Fibroblast of skin of left quadriceps (primary cell): ENCODE measurements at regions not wholly inside any gene's neighbourhood (a gene's known extent, or its start where the extent isn't known, plus 50 kb on each side); places are given as distances from the start of the nearest gene placed in this dataset.
"Not testable (repeated sequence)": the region's sequence is repeated elsewhere in the genome, so short reads cannot be mapped to it uniquely, and the experiment has no call there.

Source experiments
- DNase-seq, 2 experiments: peaks; one replicate each; pipeline ENCODE4 v3.0.0-alpha.2; 2013; ENCODE audit warnings: low read depth in 2 of 2

GRCh38 chr4:179248821-179249220 lies 1806.6 kb upstream of the AGA start:
- DNase-seq = no peak

GRCh38 chr4:179268791-179269190 lies 1826.6 kb upstream of the AGA start:
- DNase-seq = no peak

GRCh38 chr4:179272282-179272681 lies 1830.0 kb upstream of the AGA start:
- no peak for DNase-seq

- no peak for DNase-seq
These were observed 1836.4 kb upstream of the AGA start for GRCh38 chr4:179278647-179279046.

- DNase-seq = no peak
These were observed 1843.5 kb upstream of the AGA start for GRCh38 chr4:179285696-179286095.

- DNase-seq = no peak
These were observed 1849.4 kb upstream of the AGA start for GRCh38 chr4:179291657-179292056.

GRCh38 chr4:179292468-179292867 lies 1850.2 kb upstream of the AGA start:
- no peak for DNase-seq

GRCh38 chr4:179307297-179308136 lies 1865.3 kb upstream of the AGA start:
- DNase-seq = no peak

- DNase-seq = no peak
These were observed 1871.6 kb upstream of the AGA start for GRCh38 chr4:179313823-179314222.

- no peak for DNase-seq
These were observed 1882.9 kb upstream of the AGA start for GRCh38 chr4:179325181-179325580.

- no peak for DNase-seq
These were observed 1886.4 kb upstream of the AGA start for GRCh38 chr4:179328627-179329026.

GRCh38 chr4:179331362-179331761 lies 1889.1 kb upstream of the AGA start:
- no peak for DNase-seq

GRCh38 chr4:179344861-179345260 lies 1902.6 kb upstream of the AGA start:
- no peak for DNase-seq

- no peak for DNase-seq
These were observed 1910.0 kb upstream of the AGA start for GRCh38 chr4:179352221-179352620.

- no peak for DNase-seq
These were observed 1911.5 kb upstream of the AGA start for GRCh38 chr4:179353786-179354185.

GRCh38 chr4:179361978-179362486 lies 1919.8 kb upstream of the AGA start:
- DNase-seq = no peak

GRCh38 chr4:179365932-179366331 lies 1923.7 kb upstream of the AGA start:
- not testable (repeated sequence) for DNase-seq

GRCh38 chr4:179372242-179372641 lies 1930.0 kb upstream of the AGA start:
- no peak for DNase-seq

- no peak for DNase-seq
These were observed 1930.5 kb upstream of the AGA start for GRCh38 chr4:179372746-179373145.

GRCh38 chr4:179378847-179379246 lies 1936.6 kb upstream of the AGA start:
- not testable (repeated sequence) for DNase-seq

- DNase-seq = no peak
These were observed 1950.5 kb upstream of the AGA start for GRCh38 chr4:179392787-179393186.

GRCh38 chr4:179398414-179398813 lies 1956.2 kb upstream of the AGA start:
- no peak for DNase-seq

- DNase-seq = no peak
These were observed 1957.0 kb upstream of the AGA start for GRCh38 chr4:179399054-179399782.
